Mesothelial cell of epicardium (in vitro differentiated cells): ENCODE measurements at regions not wholly inside any gene's neighbourhood (a gene's known extent, or its start where the extent isn't known, plus 50 kb on each side); places are given as distances from the start of the nearest gene placed in this dataset.

Source experiments
- DNase-seq, 2 experiments: peaks; one replicate each; pipeline ENCODE4 v3.0.0; 2021; ENCODE audit warnings: low spot score in 2 of 2; ENCODE audit not compliant: unreplicated experiment in 2 of 2
- H3K27ac Mint-ChIP-seq: 2 replicates; pipeline ENCODE4 v1.8.0; 2021; ENCODE audit warnings: mixed read lengths
- H3K27me3 Mint-ChIP-seq: 2 replicates; pipeline ENCODE4 v1.8.0; 2021; ENCODE audit warnings: low read depth, mixed read lengths
- H3K36me3 Mint-ChIP-seq: 2 replicates; pipeline ENCODE4 v1.8.0; 2021; ENCODE audit warnings: mixed read lengths
- H3K4me1 Mint-ChIP-seq: 2 replicates; pipeline ENCODE4 v1.8.0; 2021; ENCODE audit warnings: mixed read lengths
- H3K4me3 Mint-ChIP-seq: 2 replicates; pipeline ENCODE4 v1.8.0; 2021; ENCODE audit warnings: mild to moderate bottlenecking, moderate library complexity, mixed read lengths
- H3K9me3 Mint-ChIP-seq: 2 replicates; pipeline ENCODE4 v1.8.0; 2021; ENCODE audit warnings: mixed read lengths
- CTCF ChIP-seq: fragments of 200-600 bp; sonication (generic); IDR thresholded peaks from one replicate; pipeline ENCODE4 v1.5.0; 2021; ENCODE audit warnings: antibody characterized with exemption; ENCODE audit not compliant: unreplicated experiment

GRCh38 chr16:73683804-73684203, 612.8 kb upstream of the PSMD7 start:
- Mint-ChIP-seq H3K4me1 (no peaks in the 10 kb centered on the region), H3K4me3 (no peak overlapping the region), H3K27me3 (peaks cover 4% of the 10 kb centered on the region), H3K27ac (no peak overlapping the region), H3K9me3 (peaks cover 4% of the 10 kb centered on the region), H3K36me3 (no peaks in the 10 kb centered on the region)
- DNase-seq = no peak
- TF ChIP-seq CTCF = no peak

- peaks cover 15% of the 10 kb centered on the region for H3K27me3 Mint-ChIP-seq
- H3K36me3 Mint-ChIP-seq = no peaks in the 10 kb centered on the region
- H3K9me3 Mint-ChIP-seq = peaks cover 11% of the 10 kb centered on the region
- H3K4me3 Mint-ChIP-seq = no peak overlapping the region
- H3K27ac Mint-ChIP-seq = no peak overlapping the region
- TF ChIP-seq CTCF = no peak
- H3K4me1 Mint-ChIP-seq = no peaks in the 10 kb centered on the region
- no peak for DNase-seq
These were observed 624.2 kb upstream of the ZFHX3 start for GRCh38 chr16:73672135-73672534.

GRCh38 chr16:73670836-73671820, 623.2 kb upstream of the ZFHX3 start:
- no peak for DNase-seq
- no peak for TF ChIP-seq CTCF
- H3K27ac Mint-ChIP-seq = no peak overlapping the region
- no peaks in the 10 kb centered on the region for H3K36me3 Mint-ChIP-seq
- H3K4me3 Mint-ChIP-seq = no peak overlapping the region
- H3K27me3 Mint-ChIP-seq = peaks cover 15% of the 10 kb centered on the region
- H3K4me1 Mint-ChIP-seq = no peaks in the 10 kb centered on the region
- peaks cover 5% of the 10 kb centered on the region for H3K9me3 Mint-ChIP-seq

- peaks cover 15% of the 10 kb centered on the region for H3K27me3 Mint-ChIP-seq
- H3K4me1 Mint-ChIP-seq = no peaks in the 10 kb centered on the region
- DNase-seq = no peak
- H3K36me3 Mint-ChIP-seq = no peaks in the 10 kb centered on the region
- H3K9me3 Mint-ChIP-seq = peaks cover 5% of the 10 kb centered on the region
- TF ChIP-seq CTCF = no peak
- no peak overlapping the region for H3K27ac Mint-ChIP-seq
- no peak overlapping the region for H3K4me3 Mint-ChIP-seq
These were observed 621.8 kb upstream of the ZFHX3 start for GRCh38 chr16:73669535-73670274.

- Mint-ChIP-seq H3K27ac (no peak overlapping the region), H3K27me3 (peaks cover 7% of the 10 kb centered on the region), H3K9me3 (peaks cover 4% of the 10 kb centered on the region), H3K36me3 (no peaks in the 10 kb centered on the region), H3K4me3 (no peak overlapping the region), H3K4me1 (peaks cover 9% of the 10 kb centered on the region)
- no peak for DNase-seq
- TF ChIP-seq CTCF = no peak
These were observed 615.8 kb upstream of the ZFHX3 start for GRCh38 chr16:73663720-73664119.
